ENCODE measurements at regions not wholly inside any gene's neighbourhood (a gene's known extent, or its start where the extent isn't known, plus 50 kb on each side); places are given as distances from the start of the nearest gene placed in this dataset.

DNA sequence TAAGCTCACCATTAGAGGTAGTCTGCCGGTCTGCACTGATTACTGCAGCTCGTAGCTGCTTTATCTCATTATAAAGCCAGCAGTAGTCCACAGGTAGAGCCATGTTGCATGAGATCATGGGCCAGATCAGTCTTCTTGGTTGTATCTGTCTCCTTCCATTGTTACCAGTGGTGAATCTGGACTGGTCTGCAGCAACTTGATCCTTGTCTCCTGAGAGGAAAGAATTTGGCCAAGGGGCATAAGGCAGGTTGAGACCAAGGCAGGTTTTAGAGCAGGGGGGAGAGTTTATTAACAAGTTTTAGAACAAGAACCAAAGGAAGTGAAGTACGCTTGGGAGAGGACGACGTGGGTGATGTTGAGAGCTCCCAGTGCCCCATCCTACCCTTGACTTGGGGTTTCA is 228.5 kb downstream of the STIM2 start:
- ChIA-PET POLR2A (no interaction called here), CTCF (no interaction called here)
- Histone ChIP-seq H3K9me2 (no peaks in the 10 kb centered on the region), H3K9me3 (no peaks in the 10 kb centered on the region), H3K4me3 (ENCODE audit: low read depth in 2 of 2, low read length in 1 of 2) (no peak overlapping the region), H4K20me1 (ENCODE audit: insufficient read depth) (no peaks in the 10 kb centered on the region), H3K9ac (no peak overlapping the region), H3K36me3 (replicated peaks in 1 of 2; ENCODE audit: control insufficient read depth in 1 of 2, insufficient read depth in 2 of 2, low read length in 1 of 2) (no peaks in the 10 kb centered on the region), H3K4me1 (ENCODE audit: control insufficient read depth in 1 of 2, insufficient read depth in 2 of 2, low read depth in 1 of 2, low read length in 1 of 2) (peaks cover 0 to 5% of the 10 kb centered on the region in 2 experiments; a peak in 1 of 4 replicates), H3K27me3 (ENCODE audit: insufficient read depth) (peaks cover 38% of the 10 kb centered on the region; the same call in 1 of the 2 replicates), H2AFZ (ENCODE audit: low read depth) (no peak overlapping the region), H3F3A (replicated peaks; ENCODE audit: insufficient read depth) (no peaks in the 10 kb centered on the region), H3K79me2 (ENCODE audit: insufficient read depth) (no peaks in the 10 kb centered on the region), H3K4me2 (no peak overlapping the region), H3K27ac (ENCODE audit: low read depth in 2 of 2, low read length in 1 of 2) (no peak overlapping the region)
- 41% methylated on average over 5 of the region's 5 CpGs for WGBS (ENCODE audit: low lambda C conversion rate)
- TF ChIP-seq, protein P1, sequence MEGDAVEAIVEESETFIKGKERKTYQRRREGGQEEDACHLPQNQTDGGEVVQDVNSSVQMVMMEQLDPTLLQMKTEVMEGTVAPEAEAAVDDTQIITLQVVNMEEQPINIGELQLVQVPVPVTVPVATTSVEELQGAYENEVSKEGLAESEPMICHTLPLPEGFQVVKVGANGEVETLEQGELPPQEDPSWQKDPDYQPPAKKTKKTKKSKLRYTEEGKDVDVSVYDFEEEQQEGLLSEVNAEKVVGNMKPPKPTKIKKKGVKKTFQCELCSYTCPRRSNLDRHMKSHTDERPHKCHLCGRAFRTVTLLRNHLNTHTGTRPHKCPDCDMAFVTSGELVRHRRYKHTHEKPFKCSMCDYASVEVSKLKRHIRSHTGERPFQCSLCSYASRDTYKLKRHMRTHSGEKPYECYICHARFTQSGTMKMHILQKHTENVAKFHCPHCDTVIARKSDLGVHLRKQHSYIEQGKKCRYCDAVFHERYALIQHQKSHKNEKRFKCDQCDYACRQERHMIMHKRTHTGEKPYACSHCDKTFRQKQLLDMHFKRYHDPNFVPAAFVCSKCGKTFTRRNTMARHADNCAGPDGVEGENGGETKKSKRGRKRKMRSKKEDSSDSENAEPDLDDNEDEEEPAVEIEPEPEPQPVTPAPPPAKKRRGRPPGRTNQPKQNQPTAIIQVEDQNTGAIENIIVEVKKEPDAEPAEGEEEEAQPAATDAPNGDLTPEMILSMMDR (IDR thresholded peaks at IDR 0.05): no peak
- TF ChIP-seq POLR2AphosphoS5 (IDR thresholded peaks at IDR 0.05; ENCODE audit: low read depth, low read length) (no peak), RXRA (IDR thresholded peaks at IDR 0.05; ENCODE audit: borderline replicate concordance, low read depth) (no peak), MEF2A (IDR thresholded peaks at IDR 0.05; ENCODE audit: borderline replicate concordance, low read depth) (no peak), NRF1 (IDR thresholded peaks at IDR 0.05; ENCODE audit: low read depth, low read length) (no peak), JUND (IDR thresholded peaks at IDR 0.05) (no peak), GATA2 (CRISPR knock-in tag; IDR thresholded peaks at IDR 0.05) (no peak), SMC3 (IDR thresholded peaks at IDR 0.05; ENCODE audit: low read depth, low read length) (no peak), MXI1 (IDR thresholded peaks at IDR 0.05; ENCODE audit: low read depth, low read length) (no peak), RCOR1 (IDR thresholded peaks at IDR 0.05; ENCODE audit: low read length) (no peak), FOXM1 (IDR thresholded peaks at IDR 0.05; ENCODE audit: low read depth) (no peak), EZH2phosphoT487 (IDR thresholded peaks at IDR 0.05; ENCODE audit: borderline replicate concordance, low read depth) (no peak), SIN3A (IDR thresholded peaks at IDR 0.05; ENCODE audit: borderline replicate concordance, low read depth, low read length) (no peak), EP300 (IDR thresholded peaks at IDR 0.05; ENCODE audit: borderline replicate concordance in 1 of 2, low read depth in 1 of 2, low read length in 1 of 2) (no peak)
- TF ChIP-seq, protein P2, sequence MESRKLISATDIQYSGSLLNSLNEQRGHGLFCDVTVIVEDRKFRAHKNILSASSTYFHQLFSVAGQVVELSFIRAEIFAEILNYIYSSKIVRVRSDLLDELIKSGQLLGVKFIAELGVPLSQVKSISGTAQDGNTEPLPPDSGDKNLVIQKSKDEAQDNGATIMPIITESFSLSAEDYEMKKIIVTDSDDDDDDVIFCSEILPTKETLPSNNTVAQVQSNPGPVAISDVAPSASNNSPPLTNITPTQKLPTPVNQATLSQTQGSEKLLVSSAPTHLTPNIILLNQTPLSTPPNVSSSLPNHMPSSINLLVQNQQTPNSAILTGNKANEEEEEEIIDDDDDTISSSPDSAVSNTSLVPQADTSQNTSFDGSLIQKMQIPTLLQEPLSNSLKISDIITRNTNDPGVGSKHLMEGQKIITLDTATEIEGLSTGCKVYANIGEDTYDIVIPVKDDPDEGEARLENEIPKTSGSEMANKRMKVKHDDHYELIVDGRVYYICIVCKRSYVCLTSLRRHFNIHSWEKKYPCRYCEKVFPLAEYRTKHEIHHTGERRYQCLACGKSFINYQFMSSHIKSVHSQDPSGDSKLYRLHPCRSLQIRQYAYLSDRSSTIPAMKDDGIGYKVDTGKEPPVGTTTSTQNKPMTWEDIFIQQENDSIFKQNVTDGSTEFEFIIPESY (IDR thresholded peaks at IDR 0.05; ENCODE audit: borderline replicate concordance, low read depth): no peak
- TF ChIP-seq, protein P3, sequence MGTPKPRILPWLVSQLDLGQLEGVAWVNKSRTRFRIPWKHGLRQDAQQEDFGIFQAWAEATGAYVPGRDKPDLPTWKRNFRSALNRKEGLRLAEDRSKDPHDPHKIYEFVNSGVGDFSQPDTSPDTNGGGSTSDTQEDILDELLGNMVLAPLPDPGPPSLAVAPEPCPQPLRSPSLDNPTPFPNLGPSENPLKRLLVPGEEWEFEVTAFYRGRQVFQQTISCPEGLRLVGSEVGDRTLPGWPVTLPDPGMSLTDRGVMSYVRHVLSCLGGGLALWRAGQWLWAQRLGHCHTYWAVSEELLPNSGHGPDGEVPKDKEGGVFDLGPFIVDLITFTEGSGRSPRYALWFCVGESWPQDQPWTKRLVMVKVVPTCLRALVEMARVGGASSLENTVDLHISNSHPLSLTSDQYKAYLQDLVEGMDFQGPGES (IDR thresholded peaks at IDR 0.05; ENCODE audit: low read depth, low read length): no peak
- TF ChIP-seq, protein P4, sequence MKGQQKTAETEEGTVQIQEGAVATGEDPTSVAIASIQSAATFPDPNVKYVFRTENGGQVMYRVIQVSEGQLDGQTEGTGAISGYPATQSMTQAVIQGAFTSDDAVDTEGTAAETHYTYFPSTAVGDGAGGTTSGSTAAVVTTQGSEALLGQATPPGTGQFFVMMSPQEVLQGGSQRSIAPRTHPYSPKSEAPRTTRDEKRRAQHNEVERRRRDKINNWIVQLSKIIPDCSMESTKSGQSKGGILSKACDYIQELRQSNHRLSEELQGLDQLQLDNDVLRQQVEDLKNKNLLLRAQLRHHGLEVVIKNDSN (IDR thresholded peaks at IDR 0.05; ENCODE audit: borderline replicate concordance, low read depth): no peak
- TF ChIP-seq, protein P5, sequence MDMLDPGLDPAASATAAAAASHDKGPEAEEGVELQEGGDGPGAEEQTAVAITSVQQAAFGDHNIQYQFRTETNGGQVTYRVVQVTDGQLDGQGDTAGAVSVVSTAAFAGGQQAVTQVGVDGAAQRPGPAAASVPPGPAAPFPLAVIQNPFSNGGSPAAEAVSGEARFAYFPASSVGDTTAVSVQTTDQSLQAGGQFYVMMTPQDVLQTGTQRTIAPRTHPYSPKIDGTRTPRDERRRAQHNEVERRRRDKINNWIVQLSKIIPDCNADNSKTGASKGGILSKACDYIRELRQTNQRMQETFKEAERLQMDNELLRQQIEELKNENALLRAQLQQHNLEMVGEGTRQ (IDR thresholded peaks at IDR 0.05; ENCODE audit: borderline replicate concordance, low read depth, low read length): no peak
- TF ChIP-seq, protein P6, sequence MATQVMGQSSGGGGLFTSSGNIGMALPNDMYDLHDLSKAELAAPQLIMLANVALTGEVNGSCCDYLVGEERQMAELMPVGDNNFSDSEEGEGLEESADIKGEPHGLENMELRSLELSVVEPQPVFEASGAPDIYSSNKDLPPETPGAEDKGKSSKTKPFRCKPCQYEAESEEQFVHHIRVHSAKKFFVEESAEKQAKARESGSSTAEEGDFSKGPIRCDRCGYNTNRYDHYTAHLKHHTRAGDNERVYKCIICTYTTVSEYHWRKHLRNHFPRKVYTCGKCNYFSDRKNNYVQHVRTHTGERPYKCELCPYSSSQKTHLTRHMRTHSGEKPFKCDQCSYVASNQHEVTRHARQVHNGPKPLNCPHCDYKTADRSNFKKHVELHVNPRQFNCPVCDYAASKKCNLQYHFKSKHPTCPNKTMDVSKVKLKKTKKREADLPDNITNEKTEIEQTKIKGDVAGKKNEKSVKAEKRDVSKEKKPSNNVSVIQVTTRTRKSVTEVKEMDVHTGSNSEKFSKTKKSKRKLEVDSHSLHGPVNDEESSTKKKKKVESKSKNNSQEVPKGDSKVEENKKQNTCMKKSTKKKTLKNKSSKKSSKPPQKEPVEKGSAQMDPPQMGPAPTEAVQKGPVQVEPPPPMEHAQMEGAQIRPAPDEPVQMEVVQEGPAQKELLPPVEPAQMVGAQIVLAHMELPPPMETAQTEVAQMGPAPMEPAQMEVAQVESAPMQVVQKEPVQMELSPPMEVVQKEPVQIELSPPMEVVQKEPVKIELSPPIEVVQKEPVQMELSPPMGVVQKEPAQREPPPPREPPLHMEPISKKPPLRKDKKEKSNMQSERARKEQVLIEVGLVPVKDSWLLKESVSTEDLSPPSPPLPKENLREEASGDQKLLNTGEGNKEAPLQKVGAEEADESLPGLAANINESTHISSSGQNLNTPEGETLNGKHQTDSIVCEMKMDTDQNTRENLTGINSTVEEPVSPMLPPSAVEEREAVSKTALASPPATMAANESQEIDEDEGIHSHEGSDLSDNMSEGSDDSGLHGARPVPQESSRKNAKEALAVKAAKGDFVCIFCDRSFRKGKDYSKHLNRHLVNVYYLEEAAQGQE (IDR thresholded peaks at IDR 0.05; ENCODE audit: low read depth, low read length): no peak
- DNase-seq: no peak

All from SK-N-SH (cell line).